K562 (cell line): ENCODE measurements at regions not wholly inside any gene's neighbourhood (a gene's known extent, or its start where the extent isn't known, plus 50 kb on each side); places are given as distances from the start of the nearest gene placed in this dataset.

ENCODE experiments used
- ATAC-seq: fragments of 200-7000 bp; cut with Tn5 transposase; 3 replicates; pipeline ENCODE4 v1.9.1; 2020; ENCODE audit warnings: moderate library complexity
- BruUV-seq: library from RNA; stranded (reverse); fragments of 400-500 nt; replicated peaks from 2 replicates; lab custom pipeline; 2021; lab: Mats Ljungman, UMichigan
- CTCF ChIA-PET: fragments of 300-600 bp; formaldehyde crosslinking; extraction: SDS; loops from one replicate; lab custom pipeline; 2021; ENCODE audit warnings: low intra/inter-chr PET ratio; lab: Yijun Ruan, JAX
- POLR2A ChIA-PET: fragments of 300-600, 350-650 bp; sonication (Branson Sonifier 250); formaldehyde crosslinking; extraction: SDS; loops from one replicate; lab custom pipeline; 2021; ENCODE audit warnings: antibody characterized with exemption, inconsistent platforms; lab: Yijun Ruan, JAX
- DNase-seq, 4 experiments: peaks; one replicate each; pipeline versions ENCODE4 v3.0.0 to v3.0.0-alpha.2; 2011 to 2018; ENCODE audit warnings: low spot score in 3 of 4, mixed read lengths in 3 of 4; ENCODE audit errors: extremely low read depth in 1 of 4
- FAIRE-seq: peaks from 2 replicates; lab custom pipeline; 2011; peaks lifted over from hg19 to GRCh38; lab: Jason Lieb, UNC
- H2AFZ ChIP-seq: 2 replicates; pipeline ENCODE4 v1.6.0; 2011; ENCODE audit warnings: low read depth, low read length, control low read depth, inconsistent platforms
- H3K27ac ChIP-seq: fragments of 200-600 bp; 3 replicates; pipeline ENCODE4 v1.8.0; 2011; ENCODE audit warnings: low read depth, mild to moderate bottlenecking, control low read depth, inconsistent platforms, low read length, moderate library complexity, mixed read lengths; ENCODE audit errors: extremely low read depth
- H3K27me3 ChIP-seq, 2 experiments: fragments of 300-600 bp in 1 of 2; 2 replicates in 1 of 2; 3 replicates in 1 of 2; pipeline versions ENCODE4 v1.6.0 to v1.8.0; 2011; ENCODE audit warnings: inconsistent platforms in 2 of 2, low read length in 2 of 2, mild to moderate bottlenecking in 1 of 2, mixed read lengths in 1 of 2, moderate library complexity in 1 of 2; ENCODE audit not compliant: control insufficient read depth in 2 of 2, insufficient read depth in 2 of 2
- H3K36me3 ChIP-seq: fragments of 300-600 bp; 3 replicates; pipeline ENCODE4 v1.8.0; 2011; ENCODE audit warnings: mild to moderate bottlenecking, low read length, inconsistent platforms; ENCODE audit not compliant: control insufficient read depth, insufficient read depth
- H3K4me1 ChIP-seq, 2 experiments: fragments of 200-600 bp in 1 of 2; replicated peaks in 1 of 2; 2 replicates in 1 of 2; 3 replicates in 1 of 2; pipeline versions ENCODE4 v1.5.1 to v1.8.0; 2011; ENCODE audit warnings: inconsistent platforms in 2 of 2, low read length in 2 of 2, mild to moderate bottlenecking in 1 of 2, mixed read lengths in 1 of 2, moderate library complexity in 1 of 2; ENCODE audit not compliant: control insufficient read depth in 2 of 2, insufficient read depth in 2 of 2
- H3K4me2 ChIP-seq: 2 replicates; pipeline ENCODE4 v1.6.1; 2011; ENCODE audit warnings: low read length, control low read depth, inconsistent platforms, mixed read lengths; ENCODE audit not compliant: insufficient read depth
- H3K4me3 ChIP-seq: fragments of 200-600 bp; sonication (generic), shearing (Covaris generic); 2 replicates; pipeline ENCODE4 v1.5.1; 2016; ENCODE audit warnings: control low read depth, inconsistent platforms
- H3K79me2 ChIP-seq: fragments of 200-600 bp; 3 replicates; pipeline ENCODE4 v1.8.0; 2011; ENCODE audit warnings: low read length, inconsistent platforms; ENCODE audit not compliant: control insufficient read depth, insufficient read depth
- H3K9ac ChIP-seq, 2 experiments: 2 replicates each; pipeline versions ENCODE4 v1.6.0 to v1.6.1; 2011; ENCODE audit warnings: low read depth in 2 of 2, low read length in 2 of 2, control low read depth in 1 of 2, inconsistent platforms in 1 of 2, mild to moderate bottlenecking in 1 of 2, mixed read lengths in 1 of 2; ENCODE audit not compliant: insufficient read depth in 1 of 2
- H3K9me1 ChIP-seq: one replicate; pipeline ENCODE4 v1.6.0; 2011; ENCODE audit warnings: inconsistent platforms, mild to moderate bottlenecking, low read length, moderate library complexity; ENCODE audit not compliant: control insufficient read depth, insufficient read depth
- H3K9me3 ChIP-seq: replicated peaks from 2 replicates; pipeline ENCODE4 v1.5.1; 2011; ENCODE audit warnings: low read depth, low read length, inconsistent platforms; ENCODE audit not compliant: control insufficient read depth, insufficient read depth
- H4K20me1 ChIP-seq: replicated peaks from 2 replicates; pipeline ENCODE4 v1.6.1; 2011; ENCODE audit warnings: low read length, inconsistent platforms, mixed read lengths; ENCODE audit not compliant: control insufficient read depth, insufficient read depth
- E2F4 ChIP-seq: sonication (generic); formaldehyde crosslinking; IDR thresholded peaks from 2 replicates; pipeline ENCODE4 v1.8.0; 2022; ENCODE audit warnings: mild to moderate bottlenecking, low read depth, missing genetic modification reagents
- E2F8 ChIP-seq: fragments of 450-650 bp; IDR thresholded peaks from 2 replicates; pipeline ENCODE4 v1.7.1; 2018; ENCODE audit warnings: mild to moderate bottlenecking, low read depth; ENCODE audit not compliant: partially characterized antibody
- ETS2 ChIP-seq: IDR thresholded peaks from 2 replicates; pipeline ENCODE4 v1.6.1; 2016; ENCODE audit warnings: borderline replicate concordance, missing genetic modification characterization, mild to moderate bottlenecking, moderate library complexity, missing compliant biosample characterization; ENCODE audit not compliant: poor library complexity, severe bottlenecking
- FOXJ3 ChIP-seq: sonication (generic); formaldehyde crosslinking; IDR thresholded peaks from 2 replicates; pipeline ENCODE4 v1.4.0; 2020; ENCODE audit warnings: mild to moderate bottlenecking, missing genetic modification reagents
- MGA ChIP-seq: fragments of 450-650 bp; IDR thresholded peaks from 2 replicates; pipeline ENCODE4 v1.6.1; 2016; ENCODE audit warnings: mild to moderate bottlenecking, moderate library complexity
- NFIX ChIP-seq: fragments of 250-450 bp; sonication (Bioruptor Pico); IDR thresholded peaks from 2 replicates; pipeline ENCODE4 v1.4.0; 2020; ENCODE audit warnings: low read depth, mild to moderate bottlenecking, moderate library complexity
- OTX1 ChIP-seq: fragments of 450-650 bp; formaldehyde crosslinking; IDR thresholded peaks from 2 replicates; pipeline ENCODE4 v1.4.0; 2022; ENCODE audit warnings: mild to moderate bottlenecking
- PHF20 ChIP-seq: fragments of 450-650 bp; IDR thresholded peaks from 2 replicates; pipeline ENCODE4 v1.6.1; 2018; ENCODE audit not compliant: partially characterized antibody
- WGBS: fragments of 100-300 bp; shearing (Covaris generic); methylation state at CpG from one replicate; pipeline ENCODE4 v1.1.6; 2016; ENCODE audit warnings: low coverage, mixed read lengths; ENCODE audit not compliant: insufficient coverage; ENCODE audit errors: missing lambda C conversion rate; 5-methylcytosine and 5-hydroxymethylcytosine counted together
- in situ Hi-C: fragments of 300-500 bp; cut with MboI; formaldehyde crosslinking; loops from 4 replicates; pipeline ENCODE4 v1.15.0; 2018; ENCODE audit warnings: inconsistent platforms, mixed read lengths
- intact Hi-C: fragments of 100-400 bp; cut with micrococcal nuclease; formaldehyde crosslinking; loops from 2 replicates; pipeline ENCODE4 v1.14.2; 2022

- ChIA-PET POLR2A (no interaction called here), CTCF (no interaction called here)
- FAIRE-seq (no peak), DNase-seq (no peak), ATAC-seq (no peak)
- Histone ChIP-seq H3K4me1 (no peaks in the 10 kb centered on the region), H3K4me2 (no peak overlapping the region), H3K9ac (no peak overlapping the region), H3K27ac (no peak overlapping the region), H4K20me1 (no peaks in the 10 kb centered on the region), H3K36me3 (no peaks in the 10 kb centered on the region), H3K9me1 (no peaks in the 10 kb centered on the region), H3K9me3 (no peaks in the 10 kb centered on the region), H3K27me3 (no peaks in the 10 kb centered on the region), H2AFZ (no peak overlapping the region), H3K79me2 (no peaks in the 10 kb centered on the region), H3K4me3 (no peak overlapping the region)
- BruUV-seq = no TSS peak
- intact Hi-C loops (no loop called here), in situ Hi-C loops (no loop called here)
- WGBS = 5% methylated on average over 4 of the region's 4 CpGs
- TF ChIP-seq FOXJ3 (CRISPR knock-in tag) = no peak
- TF ChIP-seq PHF20 = no peak
- TF ChIP-seq NFIX = no peak
- no peak for TF ChIP-seq E2F4 (CRISPR knock-in tag)
- no peak for TF ChIP-seq E2F8
- TF ChIP-seq OTX1 (CRISPR knock-in tag) = no peak
- no peak for TF ChIP-seq ETS2
- no peak for TF ChIP-seq MGA
Observed at GRCh38 chr5:8327016-8327415, 458.1 kb downstream of the MTRR start.
